Immature natural killer cell (primary cell): ENCODE measurements at regions not wholly inside any gene's neighbourhood (a gene's known extent, or its start where the extent isn't known, plus 50 kb on each side); places are given as distances from the start of the nearest gene placed in this dataset.

Experiments
- DNase-seq, 3 donors: peaks; one replicate each; pipeline ENCODE4 v3.0.0; 2022; ENCODE audit warnings: mixed read lengths in 1 of 3
- H3K27ac Mint-ChIP-seq, 6 donors: one replicate each; pipeline ENCODE4 v1.8.0; 2020; ENCODE audit warnings: mixed read lengths in 6 of 6, mild to moderate bottlenecking in 5 of 6, inconsistent platforms in 4 of 6, moderate library complexity in 3 of 6
- H3K27me3 Mint-ChIP-seq, 3 donors: one replicate each; pipeline ENCODE4 v1.8.0; 2020 to 2021; ENCODE audit warnings: low read depth in 3 of 3, mild to moderate bottlenecking in 3 of 3, mixed read lengths in 3 of 3, moderate library complexity in 3 of 3, inconsistent platforms in 1 of 3
- H3K36me3 Mint-ChIP-seq, 3 donors: one replicate each; pipeline ENCODE4 v1.8.0; 2020; ENCODE audit warnings: mixed read lengths in 3 of 3, inconsistent platforms in 2 of 3, mild to moderate bottlenecking in 2 of 3
- H3K4me1 Mint-ChIP-seq, 2 donors: one replicate each; pipeline ENCODE4 v1.8.0; 2020; ENCODE audit warnings: inconsistent platforms in 2 of 2, mild to moderate bottlenecking in 2 of 2, mixed read lengths in 2 of 2, moderate library complexity in 1 of 2
- H3K4me3 Mint-ChIP-seq, 5 donors: one replicate each; pipeline ENCODE4 v1.8.0; 2020; ENCODE audit warnings: mild to moderate bottlenecking in 5 of 5, mixed read lengths in 5 of 5, inconsistent platforms in 3 of 5, moderate library complexity in 3 of 5
- H3K9me3 Mint-ChIP-seq, 6 donors: one replicate each; pipeline ENCODE4 v1.8.0; 2020; ENCODE audit warnings: mild to moderate bottlenecking in 6 of 6, mixed read lengths in 6 of 6, inconsistent platforms in 4 of 6, moderate library complexity in 3 of 6

- H3K27me3 Mint-ChIP-seq, result peaks cover 0 to 5% (median 2%) of the 10 kb centered on the region in 3 donors
- no peak for DNase-seq
- H3K4me1 Mint-ChIP-seq, result no peaks in the 10 kb centered on the region
- no peak overlapping the region for H3K4me3 Mint-ChIP-seq
- no peak overlapping the region for H3K27ac Mint-ChIP-seq
- no peaks in the 10 kb centered on the region for H3K9me3 Mint-ChIP-seq
- H3K36me3 Mint-ChIP-seq, result no peaks in the 10 kb centered on the region
These were observed 178.0 kb downstream of the PRDM2 start for GRCh38 chr1:13878021-13878420.

- H3K27ac Mint-ChIP-seq, result no peak overlapping the region
These were observed 178.5 kb downstream of the PRDM2 start for GRCh38 chr1:13878451-13878850.

GRCh38 chr1:13881385-13882088 lies 181.5 kb downstream of the PRDM2 start:
- Mint-ChIP-seq H3K27me3 (peaks cover 0 to 4% (median 4%) of the 10 kb centered on the region in 3 donors), H3K9me3 (no peaks in the 10 kb centered on the region), H3K4me3 (no peak overlapping the region), H3K36me3 (no peaks in the 10 kb centered on the region), H3K27ac (no peak overlapping the region), H3K4me1 (no peaks in the 10 kb centered on the region)
- no peak for DNase-seq

More at GRCh38 chr1:13878451-13878850, 178.5 kb downstream of the PRDM2 start:
- no peaks in the 10 kb centered on the region for H3K4me1 Mint-ChIP-seq
- H3K36me3 Mint-ChIP-seq, result no peaks in the 10 kb centered on the region
- DNase-seq, result no peak
- peaks cover 0 to 5% (median 2%) of the 10 kb centered on the region in 3 donors for H3K27me3 Mint-ChIP-seq
- H3K9me3 Mint-ChIP-seq, result no peaks in the 10 kb centered on the region
- no peak overlapping the region for H3K4me3 Mint-ChIP-seq

- no peak overlapping the region for H3K27ac Mint-ChIP-seq
- peaks cover 0 to 2% (median 0%) of the 10 kb centered on the region in 3 donors for H3K36me3 Mint-ChIP-seq
These were observed 188.5 kb downstream of the PRDM2 start for GRCh38 chr1:13888351-13888986.

DNA sequence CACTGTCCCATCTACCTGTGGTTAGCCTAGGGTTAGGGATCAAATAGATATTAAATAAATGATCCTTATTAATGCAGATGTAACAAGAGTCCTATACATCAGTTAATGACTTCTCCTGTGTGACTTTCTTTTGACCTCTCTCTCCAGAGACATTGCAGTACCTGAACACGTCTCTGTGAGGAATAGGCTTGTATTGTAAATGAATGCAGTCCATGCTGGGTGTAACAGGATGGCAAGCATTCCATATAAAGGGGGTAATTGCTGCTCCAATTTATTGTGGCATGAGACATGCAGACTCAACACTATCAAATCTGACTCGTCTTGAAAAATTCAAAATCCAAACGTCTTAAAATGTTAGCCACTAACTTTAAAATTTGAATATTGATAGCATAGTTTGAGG lies 189.5 kb downstream of the PRDM2 start:
- H3K27me3 Mint-ChIP-seq, result peaks cover 12 to 17% (median 13%) of the 10 kb centered on the region in 3 donors
- no peak overlapping the region for H3K27ac Mint-ChIP-seq
- peaks cover 0 to 3% (median 0%) of the 10 kb centered on the region in 3 donors for H3K36me3 Mint-ChIP-seq
- no peak for DNase-seq
- no peaks in the 10 kb centered on the region for H3K4me1 Mint-ChIP-seq
- peaks cover 0 to 5% (median 0%) of the 10 kb centered on the region in 6 donors for H3K9me3 Mint-ChIP-seq
- no peak overlapping the region for H3K4me3 Mint-ChIP-seq

More at GRCh38 chr1:13888351-13888986, 188.5 kb downstream of the PRDM2 start:
- Mint-ChIP-seq H3K4me3 (no peak overlapping the region), H3K4me1 (no peaks in the 10 kb centered on the region), H3K9me3 (peaks cover 0 to 5% (median 0%) of the 10 kb centered on the region in 6 donors), H3K27me3 (peaks cover 6 to 11% (median 7%) of the 10 kb centered on the region in 3 donors)
- no peak for DNase-seq

GRCh38 chr1:13890766-13891165 lies 190.8 kb downstream of the PRDM2 start:
- peaks cover 0 to 3% (median 0%) of the 10 kb centered on the region in 3 donors for H3K36me3 Mint-ChIP-seq
- H3K27me3 Mint-ChIP-seq, result peaks cover 10 to 18% (median 13%) of the 10 kb centered on the region in 3 donors
- peaks cover 0 to 5% (median 0%) of the 10 kb centered on the region in 6 donors for H3K9me3 Mint-ChIP-seq

DNA sequence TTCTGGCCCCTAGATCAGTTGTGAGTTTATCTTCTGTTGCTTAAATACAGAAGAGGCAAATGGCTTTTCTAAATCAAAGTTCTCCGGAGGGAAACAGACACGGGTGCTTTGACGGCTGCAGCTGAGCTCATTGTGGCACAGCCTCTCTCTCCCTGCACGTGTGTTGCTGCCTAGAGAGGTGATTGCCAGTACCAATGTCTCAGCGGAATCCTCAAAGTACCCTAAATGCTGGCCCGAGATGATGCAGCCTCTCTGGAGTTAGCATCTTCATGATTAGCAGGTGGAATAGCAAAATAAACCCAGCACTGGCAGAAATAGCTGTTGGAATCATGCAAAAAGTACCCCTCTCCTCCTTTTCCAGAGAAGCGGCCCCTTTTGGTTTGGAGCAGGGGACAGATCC lies 192.2 kb downstream of the PRDM2 start:
- Mint-ChIP-seq H3K4me1 (no peaks in the 10 kb centered on the region), H3K9me3 (peaks cover 0 to 5% (median 0%) of the 10 kb centered on the region in 6 donors), H3K27me3 (peaks cover 10 to 18% (median 13%) of the 10 kb centered on the region in 3 donors), H3K36me3 (peaks cover 0 to 3% (median 0%) of the 10 kb centered on the region in 3 donors), H3K4me3 (no peak overlapping the region), H3K27ac (no peak overlapping the region)
- no peak for DNase-seq

More at GRCh38 chr1:13890766-13891165, 190.8 kb downstream of the PRDM2 start:
- Mint-ChIP-seq H3K4me1 (no peaks in the 10 kb centered on the region), H3K4me3 (no peak overlapping the region), H3K27ac (no peak overlapping the region)
- no peak for DNase-seq

GRCh38 chr1:13892671-13893325 lies 192.8 kb downstream of the PRDM2 start:
- DNase-seq, result no peak
- peaks cover 0 to 3% (median 0%) of the 10 kb centered on the region in 3 donors for H3K36me3 Mint-ChIP-seq
- no peak overlapping the region for H3K4me3 Mint-ChIP-seq

GRCh38 chr1:13893409-13893821 lies 193.4 kb downstream of the PRDM2 start:
- Mint-ChIP-seq H3K9me3 (peaks cover 0 to 5% (median 0%) of the 10 kb centered on the region in 6 donors), H3K4me1 (no peaks in the 10 kb centered on the region), H3K36me3 (peaks cover 0 to 3% (median 0%) of the 10 kb centered on the region in 3 donors), H3K27ac (no peak overlapping the region), H3K4me3 (no peak overlapping the region), H3K27me3 (peaks cover 10 to 21% (median 15%) of the 10 kb centered on the region in 3 donors)
- no peak for DNase-seq

More at GRCh38 chr1:13892671-13893325, 192.8 kb downstream of the PRDM2 start:
- Mint-ChIP-seq H3K9me3 (peaks cover 0 to 5% (median 0%) of the 10 kb centered on the region in 6 donors), H3K4me1 (no peaks in the 10 kb centered on the region), H3K27me3 (peaks cover 10 to 18% (median 15%) of the 10 kb centered on the region in 3 donors), H3K27ac (no peak overlapping the region)

DNA sequence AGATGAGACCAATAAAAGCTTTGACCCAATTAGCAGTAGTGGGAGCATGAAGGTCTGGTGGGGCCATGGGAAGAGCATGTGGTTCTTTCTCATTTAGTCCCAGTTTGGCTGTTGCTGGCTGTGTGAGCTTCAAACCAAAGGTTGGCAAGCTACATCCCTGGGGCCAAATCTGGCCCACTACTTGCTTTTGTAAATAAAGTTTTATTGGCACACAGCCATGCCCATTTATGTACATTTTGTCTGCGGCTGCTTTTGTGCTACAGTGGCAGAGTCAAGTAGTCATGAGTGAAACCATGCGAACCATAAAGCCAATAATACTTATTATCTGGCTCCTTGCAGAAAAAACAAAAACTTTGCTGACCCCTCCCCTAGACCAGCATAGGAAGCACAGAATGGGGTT lies 196.9 kb downstream of the PRDM2 start:
- Mint-ChIP-seq H3K27me3 (peaks cover 9 to 19% (median 15%) of the 10 kb centered on the region in 3 donors), H3K4me3 (no peak overlapping the region), H3K9me3 (no peaks in the 10 kb centered on the region), H3K4me1 (no peaks in the 10 kb centered on the region), H3K36me3 (peaks cover 0 to 3% (median 0%) of the 10 kb centered on the region in 3 donors), H3K27ac (no peak overlapping the region)
- DNase-seq, result no peak

DNA sequence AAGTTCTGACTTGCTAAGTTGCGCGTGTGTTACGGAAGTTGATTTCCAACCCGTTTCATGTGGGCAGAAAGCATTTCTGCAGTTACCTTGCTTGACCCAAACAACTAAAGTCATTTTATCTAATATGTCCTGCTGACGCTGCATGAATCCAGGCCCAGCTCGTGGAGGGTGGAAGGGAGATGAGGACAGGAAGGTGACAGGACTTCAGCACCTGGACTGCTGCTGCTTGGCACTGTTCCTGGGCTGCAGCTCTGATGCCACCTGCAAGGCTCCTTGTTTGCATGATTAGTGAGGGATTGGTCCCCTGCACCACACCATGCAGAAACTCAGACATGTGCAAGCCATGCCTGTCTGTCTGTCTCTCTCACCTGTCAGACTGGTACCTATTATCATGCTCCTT lies 198.4 kb downstream of the PRDM2 start:
- Mint-ChIP-seq H3K4me1 (no peaks in the 10 kb centered on the region), H3K27me3 (peaks cover 6 to 14% (median 9%) of the 10 kb centered on the region in 3 donors), H3K27ac (no peak overlapping the region), H3K4me3 (no peak overlapping the region), H3K36me3 (peaks cover 0 to 2% (median 0%) of the 10 kb centered on the region in 3 donors), H3K9me3 (no peaks in the 10 kb centered on the region)
- DNase-seq, result no peak

- Mint-ChIP-seq H3K27ac (no peak overlapping the region), H3K4me3 (no peak overlapping the region), H3K36me3 (no peaks in the 10 kb centered on the region), H3K9me3 (no peaks in the 10 kb centered on the region), H3K4me1 (no peaks in the 10 kb centered on the region), H3K27me3 (peaks cover 0 to 12% (median 2%) of the 10 kb centered on the region in 3 donors)
- DNase-seq, result no peak
These were observed 199.9 kb downstream of the PRDM2 start for GRCh38 chr1:13899856-13900255.

GRCh38 chr1:13900583-13900982 lies 200.6 kb downstream of the PRDM2 start:
- no peak for DNase-seq
- H3K4me3 Mint-ChIP-seq, result no peak overlapping the region
- peaks cover 0 to 12% (median 2%) of the 10 kb centered on the region in 3 donors for H3K27me3 Mint-ChIP-seq
- H3K27ac Mint-ChIP-seq, result no peak overlapping the region
- H3K9me3 Mint-ChIP-seq, result no peaks in the 10 kb centered on the region
- H3K4me1 Mint-ChIP-seq, result no peaks in the 10 kb centered on the region
- no peaks in the 10 kb centered on the region for H3K36me3 Mint-ChIP-seq

DNA sequence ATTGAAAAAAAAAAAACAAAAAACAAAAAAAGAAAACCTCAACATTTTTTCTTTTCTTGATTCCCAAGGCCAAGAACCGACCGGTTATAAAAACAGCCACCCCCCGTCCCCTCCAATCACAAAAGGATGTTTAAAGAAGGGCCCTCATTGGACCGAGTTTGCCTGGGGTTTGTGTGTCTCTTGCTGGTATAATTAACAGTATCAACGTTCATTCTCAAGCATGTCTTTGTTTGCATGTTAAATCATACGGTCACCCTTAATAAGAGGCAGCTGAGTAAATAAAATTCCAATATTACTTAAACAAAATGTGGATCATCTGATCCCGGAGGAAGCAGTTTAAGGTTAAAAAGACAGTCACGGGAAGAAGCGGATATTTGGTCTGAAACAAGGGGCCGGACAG lies 201.1 kb downstream of the PRDM2 start:
- Mint-ChIP-seq H3K9me3 (no peaks in the 10 kb centered on the region), H3K4me1 (no peaks in the 10 kb centered on the region), H3K27ac (no peak overlapping the region), H3K4me3 (no peak overlapping the region), H3K36me3 (no peaks in the 10 kb centered on the region), H3K27me3 (peaks cover 0 to 12% (median 2%) of the 10 kb centered on the region in 3 donors)
- DNase-seq, result no peak
